Tibial nerve (tissue), 4 donors: ENCODE measurements at regions not wholly inside any gene's neighbourhood (a gene's known extent, or its start where the extent isn't known, plus 50 kb on each side); places are given as distances from the start of the nearest gene placed in this dataset.

Source experiments
- DNase-seq, 2 donors: peaks; one replicate each; pipeline ENCODE4 v3.0.0-alpha.2; 2019; ENCODE audit warnings: low spot score in 2 of 2
- H3K27ac ChIP-seq, 4 donors: fragments of 200-600 bp; sonication (generic) in 3 of 4; one replicate each; pipeline ENCODE4 v1.5.1; 2017 to 2019; ENCODE audit warnings: mild to moderate bottlenecking in 1 of 4
- H3K27me3 ChIP-seq, 2 donors: fragments of 200-600 bp; sonication (generic) in 1 of 2; one replicate each; pipeline versions ENCODE4 v1.5.1 to v1.6.0; 2017 to 2019
- H3K36me3 ChIP-seq, 3 donors: fragments of 200-600 bp; sonication (generic); one replicate each; pipeline ENCODE4 v1.5.1; 2018 to 2019
- H3K4me1 ChIP-seq, 4 donors: fragments of 200-600 bp; sonication (generic) in 3 of 4; one replicate each; pipeline ENCODE4 v1.5.1; 2017 to 2019
- H3K4me3 ChIP-seq, 4 donors: fragments of 200-600 bp; sonication (generic) in 3 of 4; one replicate each; pipeline ENCODE4 v1.5.1; 2017 to 2019; ENCODE audit warnings: mild to moderate bottlenecking in 1 of 4, moderate library complexity in 1 of 4
- H3K9me3 ChIP-seq, 4 donors: fragments of 200-600 bp; sonication (generic) in 3 of 4; one replicate each; pipeline ENCODE4 v1.5.1; 2017 to 2019
- CTCF ChIP-seq, 5 experiments: fragments of 200-600 bp in 3 of 5; fragments of 450-650 bp in 2 of 5; sonication (generic) in 3 of 5; IDR thresholded peaks; one replicate each; pipeline ENCODE4 v1.5.1; 2016 to 2019; ENCODE audit warnings: antibody characterized with exemption in 5 of 5, mild to moderate bottlenecking in 3 of 5, moderate library complexity in 2 of 5
- EP300 ChIP-seq, 2 donors: sonication (generic); formaldehyde crosslinking; IDR thresholded peaks; one replicate each; pipeline ENCODE4 v1.6.1; 2017; ENCODE audit warnings: antibody characterized with exemption in 2 of 2, mild to moderate bottlenecking in 1 of 2
- POLR2A ChIP-seq, 2 donors: fragments of 450-650 bp; IDR thresholded peaks; one replicate each; pipeline ENCODE4 v1.6.1; 2017; ENCODE audit warnings: antibody characterized with exemption in 2 of 2, mild to moderate bottlenecking in 2 of 2, moderate library complexity in 2 of 2
- WGBS, 2 donors: methylation state at CpG; one replicate each; pipeline ENCODE4 v1.1.5; 2018; 5-methylcytosine and 5-hydroxymethylcytosine counted together

GRCh38 chr11:127843483-127844396 is 743.6 kb downstream of the ETS1 start:
- Histone ChIP-seq H3K4me3 (no peak overlapping the region), H3K36me3 (no peaks in the 10 kb centered on the region), H3K27me3 (no peaks in the 10 kb centered on the region), H3K27ac (no peak overlapping the region), H3K4me1 (no peaks in the 10 kb centered on the region), H3K9me3 (no peaks in the 10 kb centered on the region)
- WGBS, 2 donors, result 27 to 36% methylated on average over 12 of the region's 12 CpGs
- TF ChIP-seq CTCF (IDR thresholded peaks at IDR 0.05) (peak in 3 of 5 experiments; percentile 27 to 50 (median 33)), EP300 (IDR thresholded peaks at IDR 0.05) (no peak)
- DNase-seq, result peak; percentile 18 to 60

- no peak overlapping the region for H3K27ac ChIP-seq
- TF ChIP-seq EP300 (IDR thresholded peaks at IDR 0.05) (no peak), POLR2A (IDR thresholded peaks at IDR 0.05) (no peak), CTCF (IDR thresholded peaks at IDR 0.05) (no peak)
- H3K27me3 ChIP-seq, result no peaks in the 10 kb centered on the region
- no peaks in the 10 kb centered on the region for H3K4me1 ChIP-seq
- H3K36me3 ChIP-seq, result no peaks in the 10 kb centered on the region
- H3K4me3 ChIP-seq, result no peak overlapping the region
- H3K9me3 ChIP-seq, result no peaks in the 10 kb centered on the region
- whole genome bisulfite sequencing, 2 donors, result 79 to 83% methylated on average over 4 of the region's 4 CpGs
- DNase-seq, result no peak
These were observed 762.2 kb downstream of the ETS1 start for GRCh38 chr11:127825183-127825582.

- H3K27ac ChIP-seq, result no peak overlapping the region
- H3K4me3 ChIP-seq, result no peak overlapping the region
- DNase-seq, result no peak
- no peaks in the 10 kb centered on the region for H3K4me1 ChIP-seq
- H3K36me3 ChIP-seq, result no peaks in the 10 kb centered on the region
- WGBS, 2 donors, result 87 to 91% methylated on average over 3 of the region's 3 CpGs
- TF ChIP-seq CTCF (IDR thresholded peaks at IDR 0.05) (no peak), EP300 (IDR thresholded peaks at IDR 0.05) (no peak), POLR2A (IDR thresholded peaks at IDR 0.05) (no peak)
- no peaks in the 10 kb centered on the region for H3K27me3 ChIP-seq
- H3K9me3 ChIP-seq, result no peaks in the 10 kb centered on the region
These were observed 768.7 kb downstream of the ETS1 start for GRCh38 chr11:127818625-127819024.

GRCh38 chr11:127816962-127817361 is 770.4 kb downstream of the ETS1 start:
- TF ChIP-seq POLR2A (IDR thresholded peaks at IDR 0.05) (no peak), EP300 (IDR thresholded peaks at IDR 0.05) (no peak), CTCF (IDR thresholded peaks at IDR 0.05) (no peak)
- no peak overlapping the region for H3K4me3 ChIP-seq
- WGBS, 2 donors, result 85 to 92% methylated on average over 2 of the region's 2 CpGs
- no peaks in the 10 kb centered on the region for H3K4me1 ChIP-seq
- H3K27ac ChIP-seq, result no peak overlapping the region
- no peak for DNase-seq
- no peaks in the 10 kb centered on the region for H3K27me3 ChIP-seq
- no peaks in the 10 kb centered on the region for H3K9me3 ChIP-seq
- no peaks in the 10 kb centered on the region for H3K36me3 ChIP-seq

- no peaks in the 10 kb centered on the region for H3K27me3 ChIP-seq
- H3K4me1 ChIP-seq, result no peaks in the 10 kb centered on the region
- DNase-seq, result no peak
- H3K9me3 ChIP-seq, result no peaks in the 10 kb centered on the region
- no peak overlapping the region for H3K4me3 ChIP-seq
- TF ChIP-seq EP300 (IDR thresholded peaks at IDR 0.05) (no peak), CTCF (IDR thresholded peaks at IDR 0.05) (no peak), POLR2A (IDR thresholded peaks at IDR 0.05) (no peak)
- H3K27ac ChIP-seq, result no peak overlapping the region
- no peaks in the 10 kb centered on the region for H3K36me3 ChIP-seq
These were observed 772.0 kb downstream of the ETS1 start for GRCh38 chr11:127815331-127815730.
